Fibroblast of the aortic adventitia (primary cell): ENCODE measurements at regions not wholly inside any gene's neighbourhood (a gene's known extent, or its start where the extent isn't known, plus 50 kb on each side); places are given as distances from the start of the nearest gene placed in this dataset.

ENCODE experiments used
- DNase-seq: peaks from one replicate; pipeline ENCODE4 v3.0.0-alpha.2; 2010; ENCODE audit warnings: low read depth
- H3K4me3 ChIP-seq: 2 replicates; pipeline ENCODE4 v1.5.1; 2011; ENCODE audit warnings: low read depth, mild to moderate bottlenecking, control low read depth, low read length, moderate library complexity
- CTCF ChIP-seq: IDR thresholded peaks from 2 replicates; pipeline ENCODE4 v1.5.1; 2011; ENCODE audit warnings: mild to moderate bottlenecking, low read length, control low read depth, inconsistent platforms; ENCODE audit not compliant: insufficient read depth

GRCh38 chr6:109239651-109240321 lies 142.5 kb downstream of the CD164 start:
- no peak for DNase-seq
- TF ChIP-seq CTCF, result no peak
- H3K4me3 ChIP-seq, result no peak overlapping the region

GRCh38 chr6:109239160-109239559 lies 143.1 kb downstream of the CD164 start:
- no peak overlapping the region for H3K4me3 ChIP-seq
- peak; percentile 27 for DNase-seq
- TF ChIP-seq CTCF, result no peak

GRCh38 chr6:109238396-109238795 lies 143.1 kb downstream of the CEP57L1 start:
- no peak for TF ChIP-seq CTCF
- no peak for DNase-seq
- H3K4me3 ChIP-seq, result no peak overlapping the region

- no peak overlapping the region for H3K4me3 ChIP-seq
- no peak for DNase-seq
- TF ChIP-seq CTCF, result no peak
Measured at GRCh38 chr6:109237986-109238329, 142.7 kb downstream of the CEP57L1 start.

- TF ChIP-seq CTCF, result no peak
- H3K4me3 ChIP-seq, result no peak overlapping the region
- no peak for DNase-seq
Measured at GRCh38 chr6:109237077-109237985, 142.0 kb downstream of the CEP57L1 start.

GRCh38 chr6:109236115-109237076 lies 141.1 kb downstream of the CEP57L1 start:
- no peak for DNase-seq
- no peak for TF ChIP-seq CTCF
- no peak overlapping the region for H3K4me3 ChIP-seq
